Thoracic aorta (tissue), 2 donors: ENCODE measurements at regions not wholly inside any gene's neighbourhood (a gene's known extent, or its start where the extent isn't known, plus 50 kb on each side); places are given as distances from the start of the nearest gene placed in this dataset.

Source experiments
- ATAC-seq: fragments of 150-250 bp; one replicate; pipeline ENCODE4 v1.8.0; 2017; ENCODE audit warnings: low read depth; ENCODE audit not compliant: insufficient number of reproducible peaks, low FRiP score
- DNase-seq: peaks from one replicate; pipeline ENCODE4 v3.0.0-alpha.2; 2020; ENCODE audit warnings: low spot score
- H3K27ac ChIP-seq, 2 donors: fragments of 200-600 bp; sonication (generic); 1 replicate in 1 of 2; 2 replicates in 1 of 2; pipeline ENCODE4 v1.5.1; 2016; ENCODE audit warnings: mild to moderate bottlenecking in 2 of 2, moderate library complexity in 2 of 2
- H3K27me3 ChIP-seq: fragments of 200-600 bp; sonication (generic); replicated peaks from 2 replicates; pipeline ENCODE4 v1.6.0; 2016; ENCODE audit warnings: mild to moderate bottlenecking; ENCODE audit not compliant: insufficient read depth
- H3K36me3 ChIP-seq: fragments of 200-600 bp; sonication (generic); one replicate; pipeline ENCODE4 v1.5.1; 2016
- H3K4me1 ChIP-seq, 2 donors: fragments of 200-600 bp; sonication (generic); 1 replicate in 1 of 2; 2 replicates in 1 of 2; pipeline versions ENCODE4 v1.5.1 to v1.6.0; 2016; ENCODE audit warnings: low read depth in 2 of 2, mild to moderate bottlenecking in 1 of 2; ENCODE audit not compliant: control insufficient read depth in 1 of 2
- H3K4me3 ChIP-seq: fragments of 200-600 bp; sonication (generic); 2 replicates; pipeline ENCODE4 v1.5.1; 2016; ENCODE audit warnings: mild to moderate bottlenecking
- H3K9me3 ChIP-seq: fragments of 200-600 bp; sonication (generic); 2 replicates; pipeline ENCODE4 v1.5.1; 2016
- TF ChIP-seq, protein P1 (sequence below): fragments of 200-600 bp; sonication (generic); IDR thresholded peaks from one replicate; pipeline ENCODE4 v1.5.1; 2019; ENCODE audit warnings: antibody characterized with exemption

- no peak overlapping the region for H3K27ac ChIP-seq
- no peak for ATAC-seq
- H3K9me3 ChIP-seq = no peaks in the 10 kb centered on the region
- no peak for DNase-seq
- H3K27me3 ChIP-seq = no peaks in the 10 kb centered on the region
- no peak overlapping the region for H3K4me3 ChIP-seq
- H3K36me3 ChIP-seq = no peaks in the 10 kb centered on the region
- H3K4me1 ChIP-seq = no peaks in the 10 kb centered on the region
- TF ChIP-seq, protein P1, sequence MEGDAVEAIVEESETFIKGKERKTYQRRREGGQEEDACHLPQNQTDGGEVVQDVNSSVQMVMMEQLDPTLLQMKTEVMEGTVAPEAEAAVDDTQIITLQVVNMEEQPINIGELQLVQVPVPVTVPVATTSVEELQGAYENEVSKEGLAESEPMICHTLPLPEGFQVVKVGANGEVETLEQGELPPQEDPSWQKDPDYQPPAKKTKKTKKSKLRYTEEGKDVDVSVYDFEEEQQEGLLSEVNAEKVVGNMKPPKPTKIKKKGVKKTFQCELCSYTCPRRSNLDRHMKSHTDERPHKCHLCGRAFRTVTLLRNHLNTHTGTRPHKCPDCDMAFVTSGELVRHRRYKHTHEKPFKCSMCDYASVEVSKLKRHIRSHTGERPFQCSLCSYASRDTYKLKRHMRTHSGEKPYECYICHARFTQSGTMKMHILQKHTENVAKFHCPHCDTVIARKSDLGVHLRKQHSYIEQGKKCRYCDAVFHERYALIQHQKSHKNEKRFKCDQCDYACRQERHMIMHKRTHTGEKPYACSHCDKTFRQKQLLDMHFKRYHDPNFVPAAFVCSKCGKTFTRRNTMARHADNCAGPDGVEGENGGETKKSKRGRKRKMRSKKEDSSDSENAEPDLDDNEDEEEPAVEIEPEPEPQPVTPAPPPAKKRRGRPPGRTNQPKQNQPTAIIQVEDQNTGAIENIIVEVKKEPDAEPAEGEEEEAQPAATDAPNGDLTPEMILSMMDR = no peak
These were observed 95.6 kb downstream of the NDFIP1 start for GRCh38 chr5:142204219-142204618.
